Neural cell (in vitro differentiated cells): ENCODE measurements at regions not wholly inside any gene's neighbourhood (a gene's known extent, or its start where the extent isn't known, plus 50 kb on each side); places are given as distances from the start of the nearest gene placed in this dataset.
A peak's percentile ranks its signal among the peaks of the same experiment; 100 is the strongest.

Source experiments
- H2AFZ ChIP-seq: fragments of 200-600, 300-800 bp; sonication (generic), shearing (Covaris generic); 2 replicates; pipeline ENCODE4 v1.6.0; 2014; ENCODE audit warnings: low read depth, mild to moderate bottlenecking, antibody characterized with exemption, low read length, moderate library complexity
- H3F3A ChIP-seq: fragments of 200-600 bp; shearing (Covaris generic); 2 replicates; pipeline ENCODE4 v1.6.1; 2016; ENCODE audit warnings: mild to moderate bottlenecking, moderate library complexity, mixed read lengths, antibody characterized with exemption, low read length; ENCODE audit not compliant: insufficient read depth, poor library complexity, severe bottlenecking
- H3K27ac ChIP-seq: fragments of 200-600, 300-800 bp; sonication (generic), shearing (Covaris generic); 2 replicates; pipeline ENCODE4 v1.5.1; 2014; ENCODE audit warnings: mild to moderate bottlenecking, low read length, moderate library complexity
- H3K27me3 ChIP-seq: fragments of 300-800, 200-600 bp; sonication (generic), shearing (Covaris generic); 2 replicates; pipeline ENCODE4 v1.6.0; 2014; ENCODE audit warnings: mild to moderate bottlenecking, low read depth, low read length, moderate library complexity; ENCODE audit not compliant: insufficient read depth
- H3K36me3 ChIP-seq: fragments of 300-800, 200-600 bp; sonication (generic), shearing (Covaris generic); 2 replicates; pipeline ENCODE4 v1.5.1; 2014; ENCODE audit warnings: mild to moderate bottlenecking, antibody characterized with exemption, low read length, moderate library complexity; ENCODE audit not compliant: insufficient read depth
- H3K4me2 ChIP-seq: fragments of 300-800, 200-600 bp; sonication (generic), shearing (Covaris generic); 2 replicates; pipeline ENCODE4 v1.6.0; 2014; ENCODE audit warnings: mild to moderate bottlenecking, low read length
- H3K4me3 ChIP-seq: fragments of 300-800, 200-600 bp; sonication (generic), shearing (Covaris generic); 2 replicates; pipeline ENCODE4 v1.5.1; 2014; ENCODE audit warnings: mild to moderate bottlenecking, low read length, moderate library complexity
- H3K79me2 ChIP-seq: fragments of 200-600 bp; shearing (Covaris generic); replicated peaks from 2 replicates; pipeline ENCODE4 v1.6.0; 2014; ENCODE audit warnings: mild to moderate bottlenecking, low read length, moderate library complexity; ENCODE audit not compliant: insufficient read depth
- H3K9ac ChIP-seq: fragments of 300-800, 200-600 bp; sonication (generic), shearing (Covaris generic); 2 replicates; pipeline ENCODE4 v1.6.1; 2016; ENCODE audit warnings: mild to moderate bottlenecking, low read length, mixed read lengths
- H3K9me2 ChIP-seq: fragments of 200-600 bp; shearing (Covaris generic); 2 replicates; pipeline ENCODE4 v1.6.1; 2016; ENCODE audit warnings: mild to moderate bottlenecking, low read length, mixed read lengths; ENCODE audit not compliant: insufficient read depth
- H3K9me3 ChIP-seq: fragments of 200-600, 300-800 bp; sonication (generic), shearing (Covaris generic); 2 replicates; pipeline ENCODE4 v1.6.1; 2016; ENCODE audit warnings: mild to moderate bottlenecking, mixed run types, low read length, moderate library complexity, mixed read lengths
- H4K20me1 ChIP-seq: fragments of 200-600 bp; shearing (Covaris generic); 2 replicates; pipeline ENCODE4 v1.6.1; 2016; ENCODE audit warnings: mild to moderate bottlenecking, mixed run types; ENCODE audit not compliant: insufficient read depth
- EP300 ChIP-seq: fragments of 450-650 bp; conservative IDR thresholded peaks from 2 replicates; pipeline ENCODE4 v1.6.1; 2014; ENCODE audit warnings: antibody characterized with exemption, mild to moderate bottlenecking, moderate library complexity; ENCODE audit not compliant: poor library complexity, severe bottlenecking
- EZH2 ChIP-seq: fragments of 200-600, 300-800 bp; shearing (Covaris generic), sonication (generic); IDR thresholded peaks from 2 replicates; pipeline ENCODE4 v1.6.1; 2014; ENCODE audit warnings: antibody characterized with exemption, low read length, borderline replicate concordance, mild to moderate bottlenecking; ENCODE audit not compliant: insufficient read depth, poor library complexity, severe bottlenecking
- MXI1 ChIP-seq: fragments of 450-650 bp; conservative IDR thresholded peaks from 2 replicates; pipeline ENCODE4 v1.6.1; 2014; ENCODE audit warnings: antibody characterized with exemption, mild to moderate bottlenecking; ENCODE audit not compliant: poor library complexity, severe bottlenecking
- POLR2AphosphoS5 ChIP-seq: IDR thresholded peaks from 2 replicates; pipeline ENCODE4 v1.6.1; 2012
- RAD21 ChIP-seq: fragments of 450-650 bp; conservative IDR thresholded peaks from 2 replicates; pipeline ENCODE4 v1.6.1; 2014; ENCODE audit warnings: antibody characterized with exemption, mild to moderate bottlenecking, moderate library complexity
- SMC3 ChIP-seq: fragments of 450-650 bp; conservative IDR thresholded peaks from 2 replicates; pipeline ENCODE4 v1.6.1; 2014; ENCODE audit warnings: antibody characterized with exemption, mild to moderate bottlenecking, moderate library complexity; ENCODE audit not compliant: poor library complexity
- TAF1 ChIP-seq: IDR thresholded peaks from 2 replicates; pipeline ENCODE4 v1.6.1; 2012; ENCODE audit warnings: low read depth
- TF ChIP-seq, protein P1 (sequence below): fragments of 450-650 bp; IDR thresholded peaks from 2 replicates; pipeline ENCODE4 v1.5.1; 2014; ENCODE audit warnings: antibody characterized with exemption, mild to moderate bottlenecking, moderate library complexity; ENCODE audit not compliant: poor library complexity, severe bottlenecking
- TF ChIP-seq, protein P2 (sequence below): IDR thresholded peaks from 2 replicates; pipeline ENCODE4 v1.6.1; 2012; ENCODE audit warnings: borderline replicate concordance

DNA sequence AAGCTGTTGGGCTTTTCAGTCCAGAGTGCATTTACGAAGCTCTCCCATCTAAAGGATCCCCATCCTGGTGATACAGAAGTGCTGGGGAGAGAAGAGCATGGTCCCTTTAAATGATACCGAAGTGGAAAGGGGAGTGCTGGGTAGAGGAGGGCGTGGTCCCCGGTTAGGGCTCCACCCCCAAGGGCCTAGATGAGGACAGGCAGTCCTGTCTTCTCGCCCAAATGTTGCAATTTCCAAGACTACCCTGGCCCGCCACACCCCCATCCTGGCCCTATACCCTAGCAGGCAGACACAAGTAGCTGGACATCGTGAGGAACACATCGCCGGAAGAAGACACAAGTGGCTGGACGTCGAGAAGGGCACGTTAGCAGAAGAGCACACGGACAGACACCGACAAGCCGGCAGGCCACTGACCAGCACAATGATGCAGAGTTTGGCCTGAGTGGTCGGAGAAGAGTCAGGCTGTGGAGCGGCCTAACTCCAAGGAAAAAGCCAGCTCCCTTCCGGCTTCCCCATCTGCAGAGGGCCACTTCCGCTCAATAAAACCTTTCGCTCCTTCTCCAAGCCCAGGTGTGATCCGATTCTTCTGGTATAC is 439.5 kb upstream of the NRP1 start:
- Histone ChIP-seq H3K36me3 (no peaks in the 10 kb centered on the region), H3K79me2 (no peaks in the 10 kb centered on the region), H3K4me3 (no peak overlapping the region), H3F3A (peaks cover 8% of the 10 kb centered on the region), H3K27ac (peak overlapping the region; percentile 76), H3K27me3 (no peaks in the 10 kb centered on the region), H3K9ac (no peak overlapping the region), H2AFZ (no peak overlapping the region), H4K20me1 (no peaks in the 10 kb centered on the region), H3K4me2 (no peak overlapping the region), H3K9me3 (no peaks in the 10 kb centered on the region), H3K9me2 (no peaks in the 10 kb centered on the region)
- no peak for TF ChIP-seq TAF1
- TF ChIP-seq MXI1 = no peak
- no peak for TF ChIP-seq EZH2
- TF ChIP-seq POLR2AphosphoS5 = no peak
- TF ChIP-seq, protein P1, sequence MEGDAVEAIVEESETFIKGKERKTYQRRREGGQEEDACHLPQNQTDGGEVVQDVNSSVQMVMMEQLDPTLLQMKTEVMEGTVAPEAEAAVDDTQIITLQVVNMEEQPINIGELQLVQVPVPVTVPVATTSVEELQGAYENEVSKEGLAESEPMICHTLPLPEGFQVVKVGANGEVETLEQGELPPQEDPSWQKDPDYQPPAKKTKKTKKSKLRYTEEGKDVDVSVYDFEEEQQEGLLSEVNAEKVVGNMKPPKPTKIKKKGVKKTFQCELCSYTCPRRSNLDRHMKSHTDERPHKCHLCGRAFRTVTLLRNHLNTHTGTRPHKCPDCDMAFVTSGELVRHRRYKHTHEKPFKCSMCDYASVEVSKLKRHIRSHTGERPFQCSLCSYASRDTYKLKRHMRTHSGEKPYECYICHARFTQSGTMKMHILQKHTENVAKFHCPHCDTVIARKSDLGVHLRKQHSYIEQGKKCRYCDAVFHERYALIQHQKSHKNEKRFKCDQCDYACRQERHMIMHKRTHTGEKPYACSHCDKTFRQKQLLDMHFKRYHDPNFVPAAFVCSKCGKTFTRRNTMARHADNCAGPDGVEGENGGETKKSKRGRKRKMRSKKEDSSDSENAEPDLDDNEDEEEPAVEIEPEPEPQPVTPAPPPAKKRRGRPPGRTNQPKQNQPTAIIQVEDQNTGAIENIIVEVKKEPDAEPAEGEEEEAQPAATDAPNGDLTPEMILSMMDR = no peak
- TF ChIP-seq, protein P2, sequence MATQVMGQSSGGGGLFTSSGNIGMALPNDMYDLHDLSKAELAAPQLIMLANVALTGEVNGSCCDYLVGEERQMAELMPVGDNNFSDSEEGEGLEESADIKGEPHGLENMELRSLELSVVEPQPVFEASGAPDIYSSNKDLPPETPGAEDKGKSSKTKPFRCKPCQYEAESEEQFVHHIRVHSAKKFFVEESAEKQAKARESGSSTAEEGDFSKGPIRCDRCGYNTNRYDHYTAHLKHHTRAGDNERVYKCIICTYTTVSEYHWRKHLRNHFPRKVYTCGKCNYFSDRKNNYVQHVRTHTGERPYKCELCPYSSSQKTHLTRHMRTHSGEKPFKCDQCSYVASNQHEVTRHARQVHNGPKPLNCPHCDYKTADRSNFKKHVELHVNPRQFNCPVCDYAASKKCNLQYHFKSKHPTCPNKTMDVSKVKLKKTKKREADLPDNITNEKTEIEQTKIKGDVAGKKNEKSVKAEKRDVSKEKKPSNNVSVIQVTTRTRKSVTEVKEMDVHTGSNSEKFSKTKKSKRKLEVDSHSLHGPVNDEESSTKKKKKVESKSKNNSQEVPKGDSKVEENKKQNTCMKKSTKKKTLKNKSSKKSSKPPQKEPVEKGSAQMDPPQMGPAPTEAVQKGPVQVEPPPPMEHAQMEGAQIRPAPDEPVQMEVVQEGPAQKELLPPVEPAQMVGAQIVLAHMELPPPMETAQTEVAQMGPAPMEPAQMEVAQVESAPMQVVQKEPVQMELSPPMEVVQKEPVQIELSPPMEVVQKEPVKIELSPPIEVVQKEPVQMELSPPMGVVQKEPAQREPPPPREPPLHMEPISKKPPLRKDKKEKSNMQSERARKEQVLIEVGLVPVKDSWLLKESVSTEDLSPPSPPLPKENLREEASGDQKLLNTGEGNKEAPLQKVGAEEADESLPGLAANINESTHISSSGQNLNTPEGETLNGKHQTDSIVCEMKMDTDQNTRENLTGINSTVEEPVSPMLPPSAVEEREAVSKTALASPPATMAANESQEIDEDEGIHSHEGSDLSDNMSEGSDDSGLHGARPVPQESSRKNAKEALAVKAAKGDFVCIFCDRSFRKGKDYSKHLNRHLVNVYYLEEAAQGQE = no peak
- TF ChIP-seq RAD21 = no peak
- TF ChIP-seq SMC3 = no peak
- TF ChIP-seq EP300 = no peak

DNA sequence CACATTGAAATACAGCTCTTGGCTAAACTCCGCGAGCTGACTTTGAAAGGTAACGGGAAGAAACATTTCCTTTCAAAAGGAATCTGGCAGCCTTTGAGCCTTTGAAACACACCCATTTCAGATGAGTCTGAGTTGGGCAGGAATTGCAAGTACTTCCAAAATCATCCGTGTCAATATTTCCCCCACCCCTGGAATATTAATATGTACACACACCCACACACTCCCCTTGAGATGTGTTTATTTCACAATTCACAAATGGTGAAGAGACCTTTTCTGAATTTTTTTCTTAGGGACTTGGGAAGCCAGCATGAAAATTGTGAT is 438.7 kb upstream of the NRP1 start:
- Histone ChIP-seq H3K36me3 (no peaks in the 10 kb centered on the region), H3K27ac (peak overlapping the region; percentile 76), H3K4me2 (peak overlapping the region; percentile 66), H3K9ac (peak overlapping the region; percentile 47), H3K9me3 (no peaks in the 10 kb centered on the region), H3K4me3 (peak overlapping the region; percentile 50), H3K9me2 (no peaks in the 10 kb centered on the region), H3F3A (peaks cover 8% of the 10 kb centered on the region), H4K20me1 (no peaks in the 10 kb centered on the region), H3K27me3 (no peaks in the 10 kb centered on the region), H2AFZ (peak overlapping the region; percentile 23), H3K79me2 (no peaks in the 10 kb centered on the region)
- peak; percentile 16 for TF ChIP-seq MXI1
- no peak for TF ChIP-seq EZH2
